ENCODE measurements at regions not wholly inside any gene's neighbourhood (a gene's known extent, or its start where the extent isn't known, plus 50 kb on each side); places are given as distances from the start of the nearest gene placed in this dataset.
"Not testable (repeated sequence)": the region's sequence is repeated elsewhere in the genome, so short reads cannot be mapped to it uniquely, and the experiment has no call there.

GRCh38 chr10:106380706-106381105 is 783.8 kb downstream of the SORCS1 start:
- no peak for DNase-seq

GRCh38 chr10:106378251-106378650 is 786.3 kb downstream of the SORCS1 start:
- no peak for DNase-seq

- no peak for DNase-seq
These were observed 793.8 kb downstream of the SORCS1 start for GRCh38 chr10:106370751-106371150.

- DNase-seq = no peak
These were observed 803.6 kb downstream of the SORCS1 start for GRCh38 chr10:106360870-106361269.

GRCh38 chr10:106355450-106355849 is 809.1 kb downstream of the SORCS1 start:
- DNase-seq = no peak

- DNase-seq = no peak
These were observed 815.6 kb downstream of the SORCS1 start for GRCh38 chr10:106348933-106349332.

GRCh38 chr10:106347547-106347946 is 817.0 kb downstream of the SORCS1 start:
- no peak for DNase-seq

- DNase-seq = not testable (repeated sequence)
These were observed 821.0 kb downstream of the SORCS1 start for GRCh38 chr10:106343539-106343938.

GRCh38 chr10:106341356-106341755 is 823.1 kb downstream of the SORCS1 start:
- no peak for DNase-seq

- DNase-seq = no peak
These were observed 826.0 kb downstream of the SORCS1 start for GRCh38 chr10:106338486-106338885.

GRCh38 chr10:106336874-106337273 is 827.6 kb downstream of the SORCS1 start:
- no peak for DNase-seq

- DNase-seq = no peak
These were observed 836.8 kb downstream of the SORCS1 start for GRCh38 chr10:106327747-106328146.

- no peak for DNase-seq
These were observed 843.6 kb downstream of the SORCS1 start for GRCh38 chr10:106320876-106321275.

- no peak for DNase-seq
These were observed 844.4 kb downstream of the SORCS1 start for GRCh38 chr10:106320078-106320477.

- DNase-seq = no peak
These were observed 847.0 kb downstream of the SORCS1 start for GRCh38 chr10:106317554-106317953.

- DNase-seq = no peak
These were observed 851.5 kb downstream of the SORCS1 start for GRCh38 chr10:106313041-106313440.

- no peak for DNase-seq
These were observed 852.4 kb downstream of the SORCS1 start for GRCh38 chr10:106312087-106312486.

GRCh38 chr10:106311590-106311989 is 852.9 kb downstream of the SORCS1 start:
- DNase-seq = no peak

GRCh38 chr10:106310596-106310995 is 853.9 kb downstream of the SORCS1 start:
- DNase-seq = no peak

GRCh38 chr10:106309376-106309775 is 855.1 kb downstream of the SORCS1 start:
- DNase-seq = no peak

GRCh38 chr10:106308284-106308683 is 856.2 kb downstream of the SORCS1 start:
- DNase-seq = no peak

GRCh38 chr10:106304056-106304455 is 860.5 kb downstream of the SORCS1 start:
- DNase-seq = no peak

- DNase-seq = no peak
These were observed 861.5 kb downstream of the SORCS1 start for GRCh38 chr10:106302961-106303360.

GRCh38 chr10:106301146-106301545 is 863.4 kb downstream of the SORCS1 start:
- DNase-seq = no peak

- DNase-seq = no peak
These were observed 867.6 kb downstream of the SORCS1 start for GRCh38 chr10:106296750-106297392.
